ENCODE measurements at regions not wholly inside any gene's neighbourhood (a gene's known extent, or its start where the extent isn't known, plus 50 kb on each side); places are given as distances from the start of the nearest gene placed in this dataset.

DNA sequence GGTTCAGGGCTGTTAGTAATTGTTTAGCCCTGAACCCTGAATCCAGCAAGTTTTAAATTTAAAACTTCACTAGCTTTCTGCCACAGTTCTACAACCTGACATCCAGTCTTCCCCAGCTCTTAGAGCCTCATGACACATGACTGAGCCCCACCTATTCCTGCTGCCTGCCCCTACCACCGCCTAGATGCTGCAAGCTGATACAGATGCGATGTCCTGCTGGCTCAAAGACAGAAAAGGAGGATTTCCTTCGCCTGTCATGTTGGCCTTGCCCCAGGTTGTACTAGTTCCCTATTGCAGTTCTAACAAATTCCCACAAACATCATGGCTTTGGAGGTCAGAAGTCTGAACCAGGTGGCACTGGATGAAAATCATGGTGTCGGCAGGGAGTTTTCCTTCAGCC lies 510.6 kb upstream of the PPP2R3A start:
- TF ChIP-seq EP300 (IDR thresholded peaks at IDR 0.05) (no peak), CTCF (IDR thresholded peaks at IDR 0.05) (no peak), POLR2A (IDR thresholded peaks at IDR 0.05) (no peak), POLR2AphosphoS5 (IDR thresholded peaks at IDR 0.05) (no peak)
